Erythroblast (primary cell): ENCODE measurements at regions not wholly inside any gene's neighbourhood (a gene's known extent, or its start where the extent isn't known, plus 50 kb on each side); places are given as distances from the start of the nearest gene placed in this dataset.
"Not testable (repeated sequence)": the region's sequence is repeated elsewhere in the genome, so short reads cannot be mapped to it uniquely, and the experiment has no call there.

Source experiments
- DNase-seq, 2 experiments: peaks; one replicate each; lab custom pipeline; 2025; lab: John Stamatoyannopoulos, UW
- GATA1 ChIP-seq: IDR thresholded peaks from 2 replicates; pipeline ENCODE4 v1.6.1; 2011; ENCODE audit warnings: low read depth, mild to moderate bottlenecking, control low read depth, low read length, moderate library complexity
- POLR2A ChIP-seq: IDR thresholded peaks from 2 replicates; pipeline ENCODE4 v1.6.1; 2011; ENCODE audit warnings: mild to moderate bottlenecking, low read length

- DNase-seq = no peak
Measured at GRCh38 chr1:230568676-230569075, 73.6 kb upstream of the COG2 start.

GRCh38 chr1:230568008-230568407 lies 74.3 kb upstream of the COG2 start:
- TF ChIP-seq POLR2A (no peak), GATA1 (no peak)
- no peak for DNase-seq

More at GRCh38 chr1:230568676-230569075, 73.6 kb upstream of the COG2 start:
- no peak for TF ChIP-seq POLR2A
- TF ChIP-seq GATA1 = no peak

- no peak for DNase-seq
- TF ChIP-seq GATA1 (no peak), POLR2A (no peak)
Measured at GRCh38 chr1:230567221-230567575, 75.1 kb upstream of the COG2 start.

- DNase-seq = not testable (repeated sequence)
Measured at GRCh38 chr1:230566532-230567220, 75.6 kb upstream of the COG2 start.

- no peak for TF ChIP-seq GATA1
- TF ChIP-seq POLR2A = no peak
- no peak for DNase-seq
Measured at GRCh38 chr1:230565141-230565540, 77.1 kb upstream of the COG2 start.

GRCh38 chr1:230563591-230563990 lies 78.7 kb upstream of the COG2 start:
- no peak for TF ChIP-seq POLR2A
- TF ChIP-seq GATA1 = no peak
- DNase-seq = no peak

GRCh38 chr1:230561570-230561969 lies 80.7 kb upstream of the COG2 start:
- TF ChIP-seq POLR2A (no peak), GATA1 (no peak)
- no peak for DNase-seq

- DNase-seq = no peak
- TF ChIP-seq POLR2A (no peak), GATA1 (no peak)
Measured at GRCh38 chr1:230558324-230558723, 84.0 kb upstream of the COG2 start.

GRCh38 chr1:230556453-230556852 lies 85.8 kb upstream of the COG2 start:
- no peak for DNase-seq
- TF ChIP-seq GATA1 = no peak
- TF ChIP-seq POLR2A = no peak

- TF ChIP-seq POLR2A (no peak), GATA1 (no peak)
- no peak for DNase-seq
Measured at GRCh38 chr1:230555814-230556213, 86.5 kb upstream of the COG2 start.

GRCh38 chr1:230552880-230553279 lies 89.4 kb upstream of the COG2 start:
- TF ChIP-seq POLR2A = no peak
- no peak for TF ChIP-seq GATA1
- DNase-seq = no peak

GRCh38 chr1:230550945-230551344 lies 91.3 kb upstream of the COG2 start:
- DNase-seq = not testable (repeated sequence)

GRCh38 chr1:230550428-230550827 lies 91.9 kb upstream of the COG2 start:
- TF ChIP-seq GATA1 (no peak), POLR2A (no peak)
- DNase-seq = no peak

GRCh38 chr1:230549625-230550024 lies 92.7 kb upstream of the COG2 start:
- TF ChIP-seq POLR2A = no peak
- TF ChIP-seq GATA1 = no peak
- no peak for DNase-seq

- no peak for DNase-seq
- TF ChIP-seq POLR2A = no peak
Measured at GRCh38 chr1:230548997-230549396, 93.3 kb upstream of the COG2 start.

- no peak for TF ChIP-seq GATA1
- TF ChIP-seq POLR2A = no peak
- DNase-seq = no peak
Measured at GRCh38 chr1:230548357-230548756, 93.9 kb upstream of the COG2 start.
